Kidney capillary endothelial cell (primary cell): ENCODE measurements at regions not wholly inside any gene's neighbourhood (a gene's known extent, or its start where the extent isn't known, plus 50 kb on each side); places are given as distances from the start of the nearest gene placed in this dataset.
A peak's percentile ranks its signal among the peaks of the same experiment; 100 is the strongest.

Experiments
- DNase-seq: peaks from one replicate; pipeline ENCODE4 v3.0.0-alpha.2; 2018; ENCODE audit warnings: low spot score

DNA sequence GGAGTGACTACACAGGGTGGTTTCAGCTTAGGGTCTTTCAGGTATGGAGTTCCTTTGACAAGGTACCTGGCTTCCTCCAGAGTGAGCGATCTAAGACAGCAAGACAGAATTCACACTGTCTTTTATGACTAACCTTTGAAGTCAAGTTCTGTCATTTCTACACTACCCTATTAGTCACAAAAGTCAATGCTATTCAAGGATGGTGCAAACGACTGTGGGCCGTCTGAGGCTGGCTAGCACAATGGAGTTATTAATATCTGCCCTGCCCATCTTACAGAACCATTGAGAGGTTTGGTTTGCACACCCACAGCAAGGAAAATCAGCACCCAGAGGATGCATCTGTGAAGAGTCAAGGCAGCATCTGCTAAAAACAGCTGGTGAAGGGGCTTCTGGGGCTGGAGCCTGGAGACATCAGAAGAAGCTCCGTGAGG is 62.9 kb upstream of the XCR1 start:
- no peak for DNase-seq

DNA sequence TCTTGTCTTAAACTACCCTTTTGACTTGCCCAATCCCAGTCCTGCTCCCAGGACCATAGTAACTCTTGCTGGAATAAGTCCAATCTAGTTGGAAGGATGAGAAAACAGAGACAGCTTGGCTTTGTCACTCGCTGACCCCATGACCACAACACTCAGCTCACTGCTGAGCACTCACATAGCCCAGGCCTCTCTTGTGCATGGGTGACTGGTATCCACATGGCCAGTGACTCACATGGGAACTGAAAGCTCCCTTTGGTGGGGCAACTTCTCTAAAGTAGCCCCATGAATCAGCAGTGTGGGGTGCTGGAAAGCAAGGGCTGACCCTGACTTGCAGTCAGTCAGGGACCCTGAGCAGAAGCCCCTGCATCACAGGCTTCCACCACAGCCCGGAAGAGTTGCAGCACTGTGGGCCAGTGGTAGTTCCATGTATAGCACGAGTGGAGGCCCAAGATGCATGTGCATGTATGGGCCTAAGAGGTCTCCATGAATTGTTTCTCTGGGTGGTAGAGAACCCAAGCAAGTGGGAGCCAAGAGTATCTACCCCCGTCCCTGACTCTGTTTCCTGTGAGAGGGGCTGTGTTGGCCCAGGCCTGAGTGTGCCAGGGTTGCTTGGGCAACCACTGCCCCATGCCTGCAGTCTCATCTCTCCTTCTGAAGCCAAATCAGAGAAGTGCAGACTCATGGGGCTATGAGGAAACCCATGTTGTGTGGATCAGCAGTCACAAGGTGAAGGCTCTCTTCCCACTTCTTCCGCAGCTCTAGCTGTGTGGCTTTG is 62.1 kb upstream of the XCR1 start:
- no peak for DNase-seq

- DNase-seq, result no peak
Measured at GRCh38 chr3:46087871-46088270, 60.6 kb upstream of the XCR1 start.

- DNase-seq, result no peak
Measured at GRCh38 chr3:46086986-46087385, 59.7 kb upstream of the XCR1 start.

DNA sequence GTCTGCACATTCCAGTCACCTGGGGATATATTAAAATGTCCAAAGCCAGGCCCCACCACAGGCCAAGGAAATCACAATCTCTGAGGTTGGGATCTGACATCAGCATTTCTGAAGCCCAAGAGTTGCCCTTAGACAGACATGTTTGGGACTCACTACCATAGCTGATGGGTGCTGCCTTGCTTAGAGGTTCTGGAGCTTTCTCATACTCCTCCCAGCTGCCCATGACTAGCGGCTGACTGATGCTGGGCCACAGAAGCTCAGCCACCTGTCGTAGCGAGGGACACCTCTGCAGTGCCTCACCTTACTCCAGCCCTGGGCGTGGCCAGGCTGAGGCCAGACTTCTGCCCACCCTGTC is 58.8 kb upstream of the XCR1 start:
- DNase-seq, result no peak

GRCh38 chr3:46085421-46086082 is 58.3 kb upstream of the XCR1 start:
- no peak for DNase-seq

DNA sequence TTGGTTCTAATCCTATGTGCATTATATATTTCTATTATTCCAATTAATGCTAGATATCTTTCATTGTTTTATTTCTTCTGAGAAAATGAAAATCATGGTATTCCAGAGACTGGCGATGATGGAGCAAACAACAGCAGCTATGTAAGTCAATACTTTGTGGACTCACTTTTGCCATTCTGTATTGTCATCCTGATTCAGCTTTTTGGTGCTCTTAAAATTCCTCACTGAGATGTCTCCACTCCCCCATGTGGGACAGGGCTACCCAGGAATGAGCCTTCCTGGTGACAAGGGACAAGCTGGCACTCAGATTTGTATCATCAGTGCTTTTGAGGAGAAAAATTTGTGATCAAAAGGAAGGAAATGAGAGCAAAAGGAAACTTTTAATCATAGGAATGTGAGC is 56.7 kb upstream of the XCR1 start:
- no peak for DNase-seq

DNA sequence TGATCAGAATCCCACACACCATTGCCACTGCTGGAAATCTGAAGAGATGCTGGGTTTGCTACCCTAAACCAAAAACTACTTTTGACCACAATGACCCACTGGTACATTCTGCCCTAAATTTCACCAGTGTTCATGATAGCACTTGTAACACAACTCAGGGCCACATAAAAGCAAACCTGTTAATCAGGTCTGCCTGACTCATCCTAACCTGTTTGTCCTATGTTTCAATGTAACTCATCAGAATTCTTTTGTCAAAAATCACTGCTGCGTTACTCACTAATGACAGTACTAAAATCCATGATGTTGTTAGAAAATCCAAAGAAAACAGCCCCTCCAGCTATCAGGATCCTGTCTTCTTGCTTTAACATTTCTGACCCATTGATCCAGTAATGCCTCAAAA is 55.6 kb upstream of the XCR1 start:
- no peak for DNase-seq

GRCh38 chr3:46082021-46082420 is 54.7 kb upstream of the XCR1 start:
- DNase-seq, result no peak

DNA sequence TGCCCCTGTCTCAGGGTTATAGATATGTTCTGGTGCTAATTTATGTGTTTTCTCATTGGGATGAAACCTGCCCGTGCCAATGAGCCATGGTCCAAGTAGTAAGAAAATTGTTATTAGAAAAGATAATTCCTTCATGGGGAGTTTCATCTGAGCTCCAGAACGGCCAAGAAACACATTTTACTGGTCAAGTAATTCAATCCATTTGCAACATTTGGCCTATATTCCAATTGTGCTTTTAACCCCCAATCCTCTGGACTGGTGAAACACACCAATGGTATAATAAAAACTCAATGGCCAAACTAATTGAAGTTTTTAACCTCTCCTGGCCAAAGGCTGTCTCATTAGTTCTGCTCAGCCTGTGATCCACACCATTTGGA is 53.7 kb upstream of the XCR1 start:
- DNase-seq, result no peak

DNA sequence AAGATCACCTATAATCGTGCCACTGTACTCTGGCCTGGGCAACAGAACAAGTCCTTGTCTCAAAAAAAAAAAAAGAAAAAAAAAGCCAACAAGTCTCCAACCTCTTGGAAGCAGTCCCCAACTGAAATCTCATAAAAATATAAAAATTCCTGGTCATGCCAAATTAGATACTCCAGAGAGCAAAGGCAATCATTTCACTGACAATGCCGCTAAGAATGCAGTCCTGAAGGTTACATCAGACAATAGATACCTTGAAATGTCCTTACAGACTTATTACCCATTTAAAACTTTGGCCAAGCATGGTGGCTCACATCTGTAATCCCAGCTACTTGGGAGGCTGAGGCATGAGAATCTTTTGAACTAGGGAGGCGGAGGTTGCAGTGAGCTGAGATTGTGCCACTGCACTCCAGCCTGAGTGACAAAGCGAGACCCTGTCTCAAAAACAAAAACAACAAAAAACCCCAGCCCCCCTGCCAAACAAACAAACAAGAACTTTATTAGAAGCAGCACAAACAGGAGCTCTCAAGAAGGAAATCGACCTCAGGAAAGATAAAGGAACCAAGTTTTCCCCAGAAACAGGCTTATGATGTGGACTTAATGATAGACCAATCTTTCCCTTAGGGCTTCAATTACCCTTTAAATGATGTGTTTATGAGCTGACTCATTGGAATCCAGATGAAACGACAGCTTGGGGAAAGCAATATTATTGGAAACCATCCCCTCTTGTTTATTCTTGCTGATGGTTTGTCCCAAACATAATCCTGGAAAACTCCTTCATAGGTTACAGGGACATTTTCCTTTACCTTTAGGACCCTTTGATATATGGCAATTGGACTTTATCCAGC is 53.1 kb upstream of the XCR1 start:
- no peak for DNase-seq

- peak; percentile 83 for DNase-seq
Measured at GRCh38 chr3:46078712-46079400, 51.6 kb upstream of the XCR1 start.
